ENCODE measurements at regions not wholly inside any gene's neighbourhood (a gene's known extent, or its start where the extent isn't known, plus 50 kb on each side); places are given as distances from the start of the nearest gene placed in this dataset.

GRCh38 chr3:42019144-42019952 is 57.4 kb upstream of the ULK4 start:
- Mint-ChIP-seq H3K36me3 (ENCODE audit: insufficient read depth in 1 of 3, low read depth in 3 of 3) (no peaks in the 10 kb centered on the region; a peak in 1 of 7 replicates), H3K9me3 (no peaks in the 10 kb centered on the region; a peak in 1 of 5 replicates), H3K4me3 (no peak overlapping the region), H3K27ac (no peak overlapping the region; a peak in 1 of 7 replicates), H3K4me1 (peaks cover 42 to 50% of the 10 kb centered on the region in 2 experiments), H3K27me3 (ENCODE audit: low read depth) (peaks cover 3% of the 10 kb centered on the region; the same call in 1 of the 2 replicates)
- Histone ChIP-seq H4K8ac (replicated peaks; ENCODE audit: insufficient read length, low read depth, low read length) (no peak overlapping the region), H3K4ac (ENCODE audit: low read depth, low read length) (no peak overlapping the region), H3K79me1 (ENCODE audit: insufficient read depth, low read depth, low read length, poor library complexity, severe bottlenecking) (peaks cover 9% of the 10 kb centered on the region), H3K23ac (ENCODE audit: insufficient read length, low read depth, low read length) (no peak overlapping the region), H3K56ac (ENCODE audit: insufficient read length, low read depth, low read length) (no peak overlapping the region), H3K9me3 (ENCODE audit: control insufficient read depth, low read depth, low read length) (no peaks in the 10 kb centered on the region), H2BK20ac (ENCODE audit: low read depth, low read length, poor library complexity, severe bottlenecking) (no peak overlapping the region), H3T11ph (ENCODE audit: low read length) (no peak overlapping the region), H3K27ac (ENCODE audit: insufficient read length, low read depth, low read length) (no peak overlapping the region), H3K18ac (ENCODE audit: insufficient read length, low read depth, low read length) (no peak overlapping the region), H3K27me3 (ENCODE audit: insufficient read depth, low read length) (no peaks in the 10 kb centered on the region), H3K23me2 (ENCODE audit: insufficient read length, low read depth, low read length, poor library complexity, severe bottlenecking) (peaks cover 5% of the 10 kb centered on the region), H3K79me2 (ENCODE audit: insufficient read depth, low read length) (peaks cover 3% of the 10 kb centered on the region; the same call in 1 of the 2 replicates), H4K20me1 (ENCODE audit: control insufficient read depth, insufficient read depth, insufficient read length) (no peaks in the 10 kb centered on the region), H4K91ac (ENCODE audit: insufficient read length, low read depth, low read length) (no peak overlapping the region), H2BK5ac (ENCODE audit: insufficient read length, low read length) (no peak overlapping the region), H2BK12ac (ENCODE audit: insufficient read length, low read depth, low read length) (no peak overlapping the region), H2BK120ac (ENCODE audit: low read depth, low read length, poor library complexity, severe bottlenecking) (no peak overlapping the region), H3K9ac (ENCODE audit: extremely low read depth, insufficient read length, low read length) (no peak overlapping the region), H3K4me2 (ENCODE audit: insufficient read depth, insufficient read length, low read length) (no peak overlapping the region), H3K4me1 (ENCODE audit: insufficient read depth, low read length) (peaks cover 6% of the 10 kb centered on the region; the same call in 1 of the 2 replicates), H2BK15ac (ENCODE audit: low read depth, low read length) (no peak overlapping the region), H2AFZ (ENCODE audit: low read length) (no peak overlapping the region), H2AK5ac (ENCODE audit: insufficient read length, low read length) (no peak overlapping the region), H4K5ac (ENCODE audit: insufficient read length, low read depth, low read length) (no peak overlapping the region), H3K14ac (ENCODE audit: insufficient read depth, low read length) (no peak overlapping the region)
- no peak for DNase-seq
- WGBS (ENCODE audit: extremely low coverage, insufficient read length, low lambda C conversion rate): no CpG with 5 or more reads among the region's 6 CpGs
- no peak for TF ChIP-seq CTCF (conservative IDR thresholded peaks at IDR 0.05)
